Hematopoietic multipotent progenitor cell (in vitro differentiated cells): ENCODE measurements at regions not wholly inside any gene's neighbourhood (a gene's known extent, or its start where the extent isn't known, plus 50 kb on each side); places are given as distances from the start of the nearest gene placed in this dataset.

Source experiments
- DNase-seq, 3 donors: peaks; one replicate each; pipeline ENCODE4 v3.0.0-alpha.2; 2011 to 2015; ENCODE audit warnings: low read depth in 2 of 3, low spot score in 2 of 3

DNA sequence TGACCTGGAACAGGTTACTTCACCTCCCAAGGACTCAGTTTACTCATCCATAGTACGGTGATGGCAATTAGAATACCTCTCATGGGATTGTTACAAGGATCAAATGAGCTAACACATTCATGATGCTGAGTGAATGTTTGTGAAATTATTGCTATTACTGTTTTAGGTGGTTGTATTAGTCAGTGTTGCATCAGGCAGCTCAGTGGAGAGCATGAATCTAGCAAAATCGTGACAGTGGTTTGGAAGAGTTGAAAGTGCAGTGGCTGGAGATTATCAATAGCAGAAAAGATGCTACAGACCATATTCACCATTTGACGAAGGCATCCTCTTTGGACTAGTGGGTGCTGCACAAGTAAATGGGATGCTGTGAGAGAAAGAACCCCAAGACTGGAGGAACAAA lies 50.4 kb upstream of the CTNNBL1 start:
- DNase-seq: no peak

DNA sequence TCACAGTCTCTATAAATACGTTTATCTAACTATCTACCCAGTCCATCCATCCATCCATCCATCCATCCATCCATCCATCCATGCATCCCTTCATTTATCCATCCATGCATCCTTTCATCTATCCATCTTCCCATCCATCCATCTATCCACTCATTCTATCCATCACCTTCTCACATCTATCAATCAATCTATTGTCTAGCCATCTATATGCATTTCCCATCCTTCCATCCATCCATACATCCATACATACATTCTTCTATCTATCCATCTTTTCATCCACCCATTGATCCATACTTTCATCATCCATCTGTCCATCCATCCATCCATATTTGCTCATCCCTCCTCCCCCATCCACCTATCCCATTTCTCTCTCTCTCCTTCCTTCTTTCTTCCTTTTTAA lies 51.6 kb upstream of the CTNNBL1 start:
- DNase-seq: no peak

DNA sequence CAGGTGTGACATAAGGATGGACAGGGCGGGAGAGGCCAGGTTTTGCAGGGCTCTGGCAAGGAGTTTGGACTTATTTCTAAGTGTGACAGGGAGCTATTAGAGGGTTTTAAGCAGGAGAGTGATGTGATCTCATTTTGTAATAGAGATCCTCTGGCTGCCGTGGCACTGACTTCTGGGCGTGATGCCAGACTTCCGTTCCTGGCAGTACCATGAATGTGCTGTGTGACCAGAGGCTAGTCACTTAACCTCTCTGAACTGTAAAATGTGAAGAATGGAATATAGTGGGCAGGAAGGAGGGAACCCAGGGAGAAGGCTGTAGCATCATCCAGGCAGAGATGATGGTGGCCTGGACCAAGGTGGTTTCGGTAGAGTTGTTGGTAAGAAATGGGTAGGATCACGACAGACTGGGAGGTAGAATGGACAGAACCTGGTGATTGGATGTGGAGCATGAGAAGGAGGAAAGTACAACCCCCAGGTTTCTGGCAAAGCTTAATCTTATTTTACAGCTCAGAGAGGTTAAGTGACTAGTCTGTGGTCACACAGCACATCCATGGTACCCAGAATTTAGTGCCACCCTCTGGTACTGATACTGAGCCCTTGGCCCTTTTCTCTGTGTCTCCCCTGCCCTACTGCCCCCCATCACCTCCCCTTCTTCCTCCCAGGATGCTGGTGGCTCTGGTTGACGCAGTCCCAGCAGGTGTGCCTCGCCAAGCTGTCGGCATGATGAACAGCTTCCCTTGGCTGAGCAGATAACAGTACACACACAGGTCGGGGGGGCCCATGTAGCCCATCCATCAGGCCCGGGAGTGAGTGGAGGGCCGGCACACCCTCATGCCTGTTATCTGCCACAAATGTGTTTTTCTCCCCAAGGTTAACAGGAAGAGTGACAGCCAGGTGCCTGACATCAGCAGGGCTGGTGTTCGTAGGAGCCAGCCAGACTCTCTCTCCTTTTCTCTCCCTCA lies 52.9 kb upstream of the CTNNBL1 start:
- no peak for DNase-seq

DNA sequence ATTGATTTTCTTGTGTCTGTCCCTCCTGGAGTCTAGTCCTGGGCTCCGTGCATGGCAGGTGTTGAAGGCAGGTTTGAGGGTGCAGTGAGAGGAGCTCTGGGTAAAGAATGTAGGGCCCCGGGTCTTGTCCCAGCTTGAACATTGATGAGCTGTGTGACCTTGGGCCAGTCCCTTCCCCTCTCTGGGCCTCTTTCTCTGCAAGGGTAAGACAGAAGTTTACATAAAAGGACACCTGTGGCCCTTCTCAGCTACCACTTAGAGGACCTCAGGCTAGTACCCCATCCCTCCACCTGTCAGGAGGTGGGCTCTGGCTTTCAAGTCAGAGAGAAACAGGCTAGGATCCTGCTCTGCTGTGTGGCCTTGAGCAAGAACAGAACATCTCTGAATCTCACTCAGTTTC lies 55.3 kb upstream of the CTNNBL1 start:
- DNase-seq: no peak

DNA sequence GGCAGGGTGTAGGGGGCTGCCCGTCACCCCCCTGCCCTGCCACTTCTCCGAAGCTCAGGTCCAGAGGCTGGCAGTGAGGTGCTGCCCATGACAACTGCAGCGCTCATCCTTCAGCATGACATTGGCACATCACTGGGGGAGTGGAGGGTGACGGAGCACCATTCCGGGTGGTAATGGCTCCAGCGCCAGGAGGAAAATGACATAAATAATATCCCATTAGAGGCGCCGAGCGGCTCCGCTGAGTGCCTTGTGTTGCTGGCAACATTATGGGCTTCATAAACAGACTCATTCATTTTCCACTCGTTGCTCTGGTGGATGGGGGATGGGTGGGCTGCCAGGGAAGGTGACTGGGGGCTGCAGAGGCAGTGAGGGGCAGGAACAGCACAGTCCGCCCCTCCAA lies 56.9 kb upstream of the CTNNBL1 start:
- DNase-seq: no peak

DNA sequence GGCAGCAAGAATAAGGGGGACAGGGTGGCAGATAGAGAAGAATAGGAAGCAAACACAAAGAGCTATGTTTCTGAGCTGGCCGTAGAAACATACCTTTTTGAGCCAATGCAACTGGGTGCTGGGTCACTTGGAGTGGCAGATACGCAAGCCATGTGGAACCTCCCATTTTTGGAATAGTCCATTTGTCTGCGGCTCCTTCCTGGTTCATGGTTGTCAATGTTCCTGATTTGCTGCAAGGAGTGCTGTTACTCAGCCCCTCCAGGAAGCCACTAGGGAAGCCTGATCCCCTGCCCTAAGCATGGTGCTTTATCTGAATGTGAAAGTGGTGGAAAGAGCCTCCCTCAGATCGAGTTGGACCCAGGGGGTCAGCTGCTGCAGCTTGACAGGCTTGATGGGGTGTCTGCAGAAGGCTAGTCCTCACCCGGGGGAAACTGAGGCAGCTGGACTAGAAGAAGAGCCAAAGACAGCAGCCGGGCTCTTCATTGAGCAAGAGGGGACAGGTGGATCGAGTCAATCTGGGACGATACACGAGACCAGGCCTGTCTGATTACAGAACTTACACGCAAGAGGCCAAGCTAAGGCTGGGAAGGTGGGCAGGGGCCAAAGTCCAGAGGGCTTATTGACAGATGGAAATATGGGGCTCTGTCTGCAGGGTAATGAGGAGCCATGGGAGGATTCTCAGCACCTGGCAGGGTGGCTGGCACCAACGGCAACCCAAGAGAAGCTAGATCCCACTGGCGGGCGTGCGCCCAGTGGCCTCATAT lies 57.4 kb upstream of the CTNNBL1 start:
- no peak for DNase-seq

DNA sequence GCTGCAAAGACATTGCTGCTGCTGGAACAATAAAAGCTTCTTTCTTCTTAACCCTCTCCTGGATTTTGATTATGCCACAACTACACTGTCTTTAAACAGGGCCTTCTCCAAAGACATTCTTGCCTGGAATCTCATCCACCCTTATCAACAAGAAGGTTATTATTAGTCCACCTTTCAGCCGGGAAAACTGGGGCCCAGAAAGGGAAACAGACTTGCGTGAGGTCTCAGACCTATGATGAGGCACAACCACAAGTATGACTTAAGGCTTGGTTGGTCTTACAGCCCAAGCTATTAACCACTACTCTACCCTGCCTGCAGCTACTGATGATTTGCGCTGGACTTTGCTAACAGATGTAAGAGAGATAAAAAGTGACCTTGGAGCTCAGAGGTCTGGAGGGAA lies 62.8 kb upstream of the CTNNBL1 start:
- no peak for DNase-seq

DNA sequence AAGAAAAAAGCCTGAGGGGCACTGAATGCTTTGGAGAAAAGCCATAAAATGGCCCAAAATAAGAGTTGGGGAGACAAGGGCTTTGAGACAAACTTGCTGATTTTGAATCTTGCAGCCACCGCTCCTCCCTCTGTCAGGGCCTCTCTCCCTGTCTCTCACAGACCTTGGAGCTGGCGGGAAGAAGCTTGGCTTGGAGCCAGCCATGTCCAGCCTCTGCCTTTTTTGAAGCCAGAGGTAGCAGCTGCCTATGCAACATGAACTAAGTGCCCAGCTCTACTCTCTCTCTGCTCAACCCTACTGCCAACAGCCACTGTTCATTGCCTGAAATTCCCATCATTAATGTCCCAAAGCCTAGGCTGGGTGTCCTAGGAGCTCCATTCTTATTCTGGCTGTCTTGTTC lies 63.7 kb upstream of the CTNNBL1 start:
- no peak for DNase-seq

DNA sequence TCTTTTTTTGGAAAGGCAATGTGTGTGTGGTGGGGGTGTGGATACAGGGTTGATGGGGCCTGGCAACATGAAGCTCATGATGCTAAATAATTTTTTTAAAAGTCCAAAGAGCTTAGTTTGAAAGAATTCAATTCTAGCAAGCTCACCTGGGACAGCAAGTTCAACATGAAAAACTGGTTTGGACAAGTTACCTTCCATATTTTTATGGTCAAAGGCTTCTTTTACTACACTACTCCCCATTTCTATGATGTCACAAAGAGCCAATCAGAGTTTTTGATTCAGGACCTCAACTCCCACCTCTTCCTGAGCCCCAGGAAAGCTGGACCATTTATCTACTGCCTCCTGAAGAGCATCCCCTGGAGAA lies 66.1 kb upstream of the CTNNBL1 start:
- DNase-seq: no peak

DNA sequence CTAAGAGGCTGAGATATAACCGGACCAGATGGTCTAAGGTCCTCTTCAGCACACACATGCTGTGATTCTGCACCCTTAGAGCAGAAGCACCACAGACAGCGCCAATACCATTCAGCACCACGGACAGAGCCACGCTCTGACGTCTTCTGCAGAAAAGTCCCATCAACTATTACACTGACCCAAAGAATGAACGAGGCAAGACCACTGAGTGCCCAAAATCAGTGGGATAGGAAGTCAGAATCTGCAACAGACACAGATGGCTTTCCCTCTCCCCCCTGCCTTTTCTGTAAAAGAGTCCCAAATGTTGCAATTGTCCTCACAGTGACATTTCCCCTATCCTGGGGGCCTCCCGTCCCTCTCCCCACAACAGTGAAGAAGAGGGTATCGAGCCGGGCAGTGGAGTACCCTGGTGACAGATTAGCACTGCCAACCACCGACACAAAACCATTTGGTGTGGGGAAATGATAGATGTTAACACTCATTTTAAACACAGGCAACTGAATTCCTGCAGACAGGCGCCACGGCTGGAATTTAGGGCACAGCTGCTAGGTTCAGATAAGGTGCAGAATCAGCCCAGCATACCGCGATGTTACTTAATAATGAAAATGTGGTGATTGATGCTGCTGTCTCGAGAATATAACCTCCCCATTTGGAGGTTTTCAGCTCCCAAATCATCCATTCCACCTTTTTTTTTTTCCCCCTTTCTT lies 66.6 kb upstream of the CTNNBL1 start:
- DNase-seq: peak in 2 of 3 donors; percentile 57 to 76

DNA sequence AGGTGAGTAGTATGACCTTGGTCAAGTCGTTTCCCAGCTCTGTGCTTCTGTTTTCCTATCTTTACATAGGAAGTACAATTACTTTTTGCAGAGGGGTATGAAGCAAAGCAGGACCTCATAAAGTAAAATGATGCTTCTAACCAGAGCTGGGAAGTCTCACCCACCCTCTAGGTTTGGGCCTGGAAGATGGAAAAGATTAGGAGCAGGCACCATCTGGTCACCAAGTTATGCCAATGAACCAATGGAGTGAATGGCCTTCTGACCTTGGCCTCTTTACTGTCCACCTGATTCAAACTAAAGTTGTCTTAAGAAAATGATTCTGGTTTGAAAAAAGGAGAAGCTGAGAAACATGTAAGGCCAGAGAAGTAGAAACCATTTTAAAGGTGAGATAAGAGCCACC lies 68.9 kb upstream of the CTNNBL1 start:
- DNase-seq: no peak

DNA sequence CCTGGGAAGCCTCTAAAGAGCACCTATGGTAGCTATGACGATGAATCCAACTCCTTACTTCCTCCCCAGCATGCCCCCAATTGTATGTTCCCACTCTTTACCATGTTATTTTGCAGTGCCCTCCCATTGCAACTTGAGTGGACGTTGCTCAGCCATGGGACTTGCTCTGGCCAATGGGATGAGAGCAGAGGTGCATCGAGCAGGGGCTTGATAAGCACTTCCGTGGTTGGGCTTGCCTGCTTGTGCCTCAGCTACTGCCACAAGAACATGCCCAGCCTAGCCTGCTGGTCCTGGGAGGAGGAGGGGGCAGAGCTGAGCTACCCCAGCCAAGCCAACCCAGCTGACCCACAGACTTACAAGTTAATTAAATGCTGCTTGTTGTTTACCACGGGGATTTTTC lies 71.1 kb upstream of the CTNNBL1 start:
- no peak for DNase-seq

DNA sequence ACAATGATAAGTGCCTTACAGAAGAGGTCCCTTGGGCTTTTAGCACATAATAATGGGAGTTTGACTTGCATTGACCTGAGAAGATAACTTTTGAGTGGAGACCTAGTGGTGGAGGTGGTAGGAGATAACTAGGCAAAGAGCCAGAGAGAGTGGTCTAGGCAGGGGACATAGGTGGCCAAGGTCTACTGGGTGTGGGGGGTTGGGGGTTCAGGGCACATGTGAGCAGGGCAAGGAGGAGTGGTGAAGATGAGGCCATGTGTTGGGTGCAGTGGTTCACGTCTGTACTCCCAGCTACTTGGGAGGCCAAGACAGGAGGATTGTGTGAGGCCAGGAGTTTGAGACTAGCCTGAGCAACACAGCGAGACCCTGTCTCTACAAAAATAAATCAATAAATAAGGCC lies 74.3 kb upstream of the CTNNBL1 start:
- DNase-seq: no peak

DNA sequence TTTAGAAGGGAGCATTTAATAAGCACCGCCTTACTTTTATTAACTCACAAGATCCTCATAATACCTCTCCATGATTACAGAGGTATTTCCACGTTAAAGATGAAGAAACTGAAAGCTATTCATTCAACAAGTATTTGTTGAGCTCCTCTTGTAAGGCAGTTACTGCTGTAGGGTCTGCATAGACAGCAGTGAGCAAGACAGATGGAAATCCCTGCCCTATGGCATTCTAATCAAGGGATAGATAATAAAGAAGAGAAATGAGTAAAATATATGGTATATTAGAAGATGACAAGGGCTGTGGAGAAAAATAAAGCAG lies 77.8 kb upstream of the CTNNBL1 start:
- no peak for DNase-seq

DNA sequence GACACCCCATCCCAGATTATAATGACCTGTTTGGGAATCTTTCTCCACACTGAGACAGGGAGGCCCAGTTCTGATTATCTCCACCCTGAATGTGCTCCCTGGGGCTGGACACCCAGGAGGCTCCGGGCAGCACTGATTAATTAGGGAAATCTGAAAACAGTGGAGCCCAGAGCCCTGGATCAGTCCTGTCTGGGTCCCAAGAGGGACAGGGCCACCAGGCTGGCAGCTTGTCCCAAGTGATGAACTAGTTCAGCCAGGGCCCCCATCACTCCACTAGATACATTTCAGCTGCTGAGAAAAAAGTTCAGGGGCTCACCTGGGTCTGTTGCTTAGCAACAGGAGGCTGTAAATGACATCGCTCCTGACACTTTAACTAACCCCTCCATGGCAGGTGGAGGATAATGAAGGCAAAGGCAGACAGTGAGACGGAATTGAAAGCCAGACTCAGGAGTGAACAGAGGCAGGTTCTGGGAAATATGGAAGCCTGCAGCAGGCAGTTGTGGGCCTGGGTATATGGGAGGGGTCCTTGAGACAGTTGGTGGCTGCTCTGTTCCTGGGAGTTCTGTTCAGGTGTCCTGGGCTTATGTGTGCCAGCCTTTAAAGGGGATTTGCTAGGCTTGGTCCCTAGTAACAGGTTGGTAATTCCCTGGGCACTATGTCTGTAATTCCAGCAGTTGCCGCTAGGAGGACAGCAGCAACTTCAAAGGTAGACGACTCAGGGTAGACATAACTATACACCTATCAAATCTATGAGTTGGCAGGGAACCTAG lies 78.3 kb upstream of the CTNNBL1 start:
- DNase-seq: peak in 2 of 3 donors; percentile 21 to 48

DNA sequence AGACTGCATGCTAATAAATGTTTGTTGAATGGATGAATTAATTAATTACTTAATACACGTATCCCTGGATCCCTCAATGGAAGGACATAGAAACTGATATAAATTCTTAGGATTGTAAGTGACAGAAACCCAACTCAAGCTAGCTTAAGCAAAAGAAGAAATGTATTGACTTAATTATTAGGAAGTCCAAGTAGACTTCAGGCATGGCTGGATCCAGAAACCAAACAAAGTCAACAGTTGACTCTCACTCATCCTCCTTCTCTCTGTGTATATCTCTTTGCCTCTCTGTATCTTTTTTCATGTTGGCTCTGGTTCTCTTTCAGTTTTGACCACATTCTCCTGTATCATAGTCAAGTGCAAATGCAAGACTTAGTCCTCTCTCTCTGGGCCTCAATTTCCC lies 82.0 kb upstream of the CTNNBL1 start:
- DNase-seq: no peak

DNA sequence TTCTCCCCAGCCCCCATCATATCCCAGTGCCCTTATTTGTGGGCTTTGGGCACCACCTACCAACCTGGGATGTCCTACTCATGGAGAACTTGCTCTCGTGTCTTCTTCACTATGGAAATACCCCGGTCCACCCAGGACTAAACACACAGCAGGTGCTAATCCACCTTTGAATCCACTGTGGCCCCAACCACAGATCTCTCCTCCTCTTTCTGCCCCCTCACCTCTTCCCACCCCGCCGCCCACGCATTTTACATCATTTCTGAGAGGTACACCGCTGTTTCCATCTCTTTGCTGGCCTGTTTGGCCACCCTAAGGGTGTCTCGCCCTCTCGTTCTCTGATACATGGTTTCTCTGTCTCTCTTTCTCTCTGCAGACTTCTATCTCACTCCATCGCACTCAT lies 82.5 kb upstream of the CTNNBL1 start:
- no peak for DNase-seq

DNA sequence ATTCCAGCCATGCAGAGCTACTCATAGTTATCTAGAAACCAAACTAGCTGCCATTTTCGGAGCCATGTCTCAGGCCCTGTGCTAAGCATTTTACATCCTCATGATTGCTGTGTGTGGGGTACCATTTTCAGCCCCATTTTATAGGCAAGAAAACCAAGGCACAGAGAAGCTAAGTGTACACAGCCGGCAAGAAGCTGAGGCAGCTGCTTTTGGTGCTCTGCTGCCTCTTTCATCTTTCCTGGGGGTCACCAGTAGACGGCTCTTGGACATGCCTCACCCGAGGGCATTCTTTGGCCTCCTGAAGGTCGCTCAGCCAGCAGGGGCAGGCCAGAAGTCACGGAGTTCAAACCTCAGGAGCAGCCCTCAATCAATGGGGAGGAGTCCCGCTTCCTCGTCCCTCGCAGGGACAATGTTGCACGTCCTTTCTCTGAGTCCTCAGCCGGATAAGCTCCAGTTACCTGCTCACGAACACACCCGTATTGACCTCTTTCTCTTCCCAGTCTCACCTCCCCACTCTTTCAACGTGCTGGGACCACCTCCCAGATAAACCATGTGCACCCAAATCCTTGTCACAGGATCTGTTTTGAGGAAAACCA lies 82.6 kb upstream of the BLCAP start:
- no peak for DNase-seq

DNA sequence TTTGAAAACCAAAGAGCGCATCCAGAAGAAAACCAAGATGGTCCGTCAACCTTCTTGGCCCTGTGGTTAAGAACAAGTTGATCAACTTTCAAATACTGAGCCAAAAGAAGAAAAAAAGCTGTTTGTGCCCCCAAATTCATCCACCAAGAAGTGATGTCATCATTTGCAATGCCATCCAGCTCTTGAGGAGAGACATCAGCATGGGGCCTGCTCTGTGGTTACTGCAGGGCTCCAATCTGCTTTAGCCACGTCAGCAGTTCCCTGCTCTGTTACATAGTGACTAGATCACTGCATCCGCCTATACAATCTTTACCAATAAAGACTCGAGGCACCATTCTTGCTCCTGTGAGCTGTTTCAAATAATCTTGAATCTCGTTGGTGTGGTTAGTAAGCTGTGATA lies 75.0 kb upstream of the BLCAP start:
- no peak for DNase-seq

DNA sequence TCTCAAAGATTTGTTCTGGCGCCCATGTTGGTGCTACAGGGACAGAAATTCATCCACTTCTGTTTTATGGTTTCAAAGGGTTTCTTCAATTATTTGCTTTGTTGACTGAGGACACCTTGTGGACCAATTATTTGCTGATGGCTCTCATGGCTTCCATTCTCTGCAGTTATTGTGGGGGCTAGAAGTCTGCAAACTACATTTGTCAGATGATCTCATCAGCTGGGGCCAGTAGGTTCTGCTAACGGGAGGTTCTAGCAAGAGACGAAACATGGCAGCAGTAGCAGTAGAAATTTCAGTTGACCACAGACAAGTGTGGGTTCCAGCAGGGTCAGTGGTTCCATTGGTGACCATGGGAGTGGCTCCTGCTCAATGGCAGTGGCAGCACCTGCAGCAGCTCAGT lies 72.8 kb upstream of the BLCAP start:
- peak in 2 of 3 donors; percentile 2 to 27 for DNase-seq
